Ishikawa (cell line): ENCODE measurements at regions not wholly inside any gene's neighbourhood (a gene's known extent, or its start where the extent isn't known, plus 50 kb on each side); places are given as distances from the start of the nearest gene placed in this dataset.

Source experiments
- CEBPB ChIP-seq: IDR thresholded peaks from 2 replicates; pipeline ENCODE4 v1.6.1; 2012
- CREB1 ChIP-seq: IDR thresholded peaks from 2 replicates; pipeline ENCODE4 v1.6.1; 2012; ENCODE audit warnings: low read depth
- EGR1 ChIP-seq: IDR thresholded peaks from 2 replicates; pipeline ENCODE4 v1.6.1; 2012
- EP300 ChIP-seq: IDR thresholded peaks from 2 replicates; pipeline ENCODE4 v1.6.1; 2012; ENCODE audit warnings: borderline replicate concordance
- FOXM1 ChIP-seq: IDR thresholded peaks from 2 replicates; pipeline ENCODE4 v1.6.1; 2012; ENCODE audit warnings: low read depth, borderline replicate concordance
- MAX ChIP-seq: IDR thresholded peaks from 2 replicates; pipeline ENCODE4 v1.6.1; 2012
- NFIC ChIP-seq: IDR thresholded peaks from 2 replicates; pipeline ENCODE4 v1.6.1; 2012
- RAD21 ChIP-seq: IDR thresholded peaks from 2 replicates; pipeline ENCODE4 v1.6.1; 2012; ENCODE audit warnings: low read depth
- REST ChIP-seq: IDR thresholded peaks from 2 replicates; pipeline ENCODE4 v1.6.1; 2012; ENCODE audit warnings: low read depth, mild to moderate bottlenecking
- TAF1 ChIP-seq: IDR thresholded peaks from 2 replicates; pipeline ENCODE4 v1.6.1; 2012; ENCODE audit warnings: low read depth, mild to moderate bottlenecking
- TCF12 ChIP-seq: IDR thresholded peaks from 2 replicates; pipeline ENCODE4 v1.6.1; 2012; ENCODE audit warnings: low read depth
- TEAD4 ChIP-seq: IDR thresholded peaks from 2 replicates; pipeline ENCODE4 v1.6.1; 2012
- YY1 ChIP-seq: IDR thresholded peaks from 2 replicates; pipeline ENCODE4 v1.6.1; 2012; ENCODE audit warnings: low read depth
- ZBTB7A ChIP-seq: IDR thresholded peaks from 2 replicates; pipeline ENCODE4 v1.6.1; 2012; ENCODE audit warnings: low read depth
- TF ChIP-seq, protein P1 (sequence below): IDR thresholded peaks from 2 replicates; pipeline ENCODE4 v1.6.1; 2012

DNA sequence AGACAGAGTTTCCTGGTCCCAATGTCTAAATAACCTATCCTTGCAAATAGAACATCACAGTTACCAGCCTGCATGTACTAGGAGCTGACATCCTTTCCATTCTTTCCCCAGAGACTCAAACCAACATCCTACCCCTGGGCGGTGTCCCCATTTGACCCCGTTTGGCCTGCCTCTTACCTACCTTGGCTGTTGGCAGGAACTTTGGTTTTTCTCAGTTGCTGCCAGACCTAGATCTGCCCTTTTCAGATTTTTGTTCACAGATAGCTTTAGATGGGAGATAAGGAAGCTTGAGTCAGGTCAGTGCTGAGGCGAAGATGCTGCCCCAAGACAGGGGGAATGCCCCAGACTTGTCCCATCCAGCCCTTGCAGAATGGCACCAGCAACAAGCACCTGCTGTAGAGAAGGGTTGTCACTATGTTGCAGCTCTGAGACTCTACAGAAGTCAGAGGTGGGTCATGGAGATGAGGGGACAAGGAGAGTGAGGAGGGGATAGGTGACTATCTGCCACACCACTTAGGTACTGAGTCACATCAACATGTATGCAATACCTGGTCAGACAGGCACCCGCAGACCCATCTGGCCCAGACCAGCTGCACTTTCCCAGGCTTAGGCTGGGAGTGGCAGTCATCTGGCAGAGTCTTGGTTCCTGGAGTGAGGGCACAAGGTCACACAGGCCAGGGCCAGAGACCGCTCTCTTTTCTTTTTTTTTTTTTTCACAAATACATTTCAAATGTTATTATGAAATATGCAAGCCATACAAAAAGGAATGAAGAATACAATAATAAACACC lies 61.5 kb upstream of the POU2AF1 start:
- TF ChIP-seq FOXM1 (no peak), TCF12 (no peak), NFIC (no peak), MAX (no peak), REST (no peak), YY1 (no peak), EGR1 (no peak), CREB1 (no peak), ZBTB7A (no peak), CEBPB (no peak), EP300 (no peak), TAF1 (no peak), TEAD4 (no peak), RAD21 (no peak)
- TF ChIP-seq, protein P1, sequence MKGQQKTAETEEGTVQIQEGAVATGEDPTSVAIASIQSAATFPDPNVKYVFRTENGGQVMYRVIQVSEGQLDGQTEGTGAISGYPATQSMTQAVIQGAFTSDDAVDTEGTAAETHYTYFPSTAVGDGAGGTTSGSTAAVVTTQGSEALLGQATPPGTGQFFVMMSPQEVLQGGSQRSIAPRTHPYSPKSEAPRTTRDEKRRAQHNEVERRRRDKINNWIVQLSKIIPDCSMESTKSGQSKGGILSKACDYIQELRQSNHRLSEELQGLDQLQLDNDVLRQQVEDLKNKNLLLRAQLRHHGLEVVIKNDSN: no peak

GRCh38 chr11:111439901-111440300 lies 60.8 kb upstream of the POU2AF1 start:
- TF ChIP-seq TAF1 (no peak), EP300 (no peak)

- no peak for TF ChIP-seq RAD21
- TF ChIP-seq TEAD4: no peak
- TF ChIP-seq ZBTB7A: no peak
- TF ChIP-seq EGR1: no peak
- no peak for TF ChIP-seq FOXM1
- no peak for TF ChIP-seq TAF1
- TF ChIP-seq NFIC: no peak
- no peak for TF ChIP-seq CEBPB
- no peak for TF ChIP-seq EP300
- no peak for TF ChIP-seq YY1
- no peak for TF ChIP-seq MAX
- no peak for TF ChIP-seq TCF12
- no peak for TF ChIP-seq REST
Measured at GRCh38 chr11:111438846-111439520, 59.9 kb upstream of the POU2AF1 start.

GRCh38 chr11:111438168-111438567 lies 59.1 kb upstream of the POU2AF1 start:
- TF ChIP-seq TCF12: no peak

DNA sequence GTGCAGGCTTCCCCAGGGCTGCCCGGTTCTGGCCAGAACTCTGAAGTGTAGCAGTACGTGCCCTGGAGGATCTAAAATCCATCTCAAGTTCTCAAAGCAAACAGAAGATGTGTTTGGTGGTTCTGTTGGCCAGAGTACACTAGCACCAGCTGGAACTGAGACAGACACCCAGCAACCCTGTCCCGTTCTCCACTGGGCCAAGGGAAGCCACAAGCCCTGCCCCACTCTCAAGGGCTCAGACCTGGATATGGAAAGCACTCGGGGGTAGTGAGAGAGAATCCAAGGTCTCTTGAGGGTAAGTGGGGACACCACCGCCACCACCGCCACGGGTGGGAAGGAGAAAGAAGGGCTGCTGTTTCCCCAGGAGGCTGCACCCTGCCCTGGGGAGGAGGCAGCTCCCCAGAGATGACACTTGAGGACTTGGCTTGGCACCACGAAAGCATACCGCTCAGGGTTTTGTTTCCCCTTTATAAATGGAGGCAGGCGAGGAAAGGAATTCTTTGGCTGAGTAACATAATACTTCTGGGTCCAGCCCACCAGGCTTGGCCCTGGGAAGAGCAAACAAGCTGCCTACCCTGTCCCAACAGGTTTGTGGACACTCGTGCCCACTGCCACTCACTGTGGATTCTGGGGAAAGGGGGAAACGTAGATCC lies 56.1 kb upstream of the POU2AF1 start:
- 0 out of 2 replicates have a peak, but pooled peaks have one; percentile 16 for TF ChIP-seq NFIC
- TF ChIP-seq EP300: peak; percentile 34; the same call in 1 of the 2 replicates
- TF ChIP-seq FOXM1: no peak

- no peak for TF ChIP-seq MAX
- TF ChIP-seq, protein P1: no peak
- peak; percentile 45; the same call in 1 of the 2 replicates for TF ChIP-seq RAD21
- no peak for TF ChIP-seq FOXM1
- TF ChIP-seq REST: no peak
Measured at GRCh38 chr11:111429066-111429506, 50.0 kb upstream of the POU2AF1 start.
